WTC11 (cell line): ENCODE measurements at regions not wholly inside any gene's neighbourhood (a gene's known extent, or its start where the extent isn't known, plus 50 kb on each side); places are given as distances from the start of the nearest gene placed in this dataset.

Experiments used
- ATF2 ChIP-seq: sonication (generic); formaldehyde crosslinking; IDR thresholded peaks from 2 replicates; pipeline ENCODE4 v1.8.1; 2022; ENCODE audit warnings: low read depth, missing genetic modification reagents, borderline replicate concordance
- ERG ChIP-seq: fragments of 250-450 bp; sonication (Bioruptor Pico); IDR thresholded peaks from 2 replicates; pipeline ENCODE4 v1.8.0; 2021; ENCODE audit warnings: mild to moderate bottlenecking
- NFATC4 ChIP-seq: fragments of 250-450 bp; sonication (Bioruptor Pico); IDR thresholded peaks from 2 replicates; pipeline ENCODE4 v1.9.0; 2021; ENCODE audit warnings: mild to moderate bottlenecking
- OVOL2 ChIP-seq: fragments of 250-450 bp; sonication (Bioruptor Pico); IDR thresholded peaks from 2 replicates; pipeline ENCODE4 v1.9.0; 2021; ENCODE audit warnings: mild to moderate bottlenecking, borderline replicate concordance
- USF1 ChIP-seq: sonication (generic); formaldehyde crosslinking; IDR thresholded peaks from 2 replicates; pipeline ENCODE4 v1.8.0; 2022; ENCODE audit warnings: mild to moderate bottlenecking, missing genetic modification reagents
- TF ChIP-seq, protein P1 (sequence below): sonication (generic); formaldehyde crosslinking; IDR thresholded peaks from 2 replicates; pipeline ENCODE4 v1.8.0; 2022; ENCODE audit warnings: mild to moderate bottlenecking, missing genetic modification reagents
- TF ChIP-seq, protein P2 (sequence below): sonication (generic); formaldehyde crosslinking; IDR thresholded peaks from 2 replicates; pipeline ENCODE4 v1.8.1; 2023; ENCODE audit warnings: mild to moderate bottlenecking, missing genetic modification reagents, moderate library complexity
- TF ChIP-seq, protein P3 (sequence below): sonication (generic); formaldehyde crosslinking; IDR thresholded peaks from 2 replicates; pipeline ENCODE4 v1.8.1; 2023; ENCODE audit warnings: mild to moderate bottlenecking, missing genetic modification reagents, borderline replicate concordance
- TF ChIP-seq, protein P4 (sequence below): fragments of 200-600 bp; IDR thresholded peaks from 2 replicates; pipeline ENCODE4 v1.8.0; 2022; ENCODE audit warnings: antibody characterized with exemption

DNA sequence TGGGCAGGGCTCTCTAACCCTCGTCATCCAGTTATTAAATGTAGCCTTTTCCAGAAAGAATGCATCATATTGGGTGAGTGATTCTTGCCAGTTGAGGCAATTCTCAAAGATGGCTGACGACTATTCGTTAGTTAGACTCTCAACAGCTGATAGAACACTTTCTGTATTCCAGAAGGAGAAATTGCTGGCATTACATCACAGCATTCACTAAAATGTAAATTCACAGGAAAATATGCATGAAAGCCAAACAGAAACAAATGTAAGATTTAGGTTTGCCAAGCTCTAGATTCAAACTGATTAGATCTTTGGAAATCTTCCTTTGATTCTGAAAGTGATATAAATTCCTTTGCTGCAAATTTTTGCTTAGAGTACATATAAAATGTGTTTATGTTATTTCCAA is 1501.0 kb downstream of the SI start:
- TF ChIP-seq NFATC4 (CRISPR knock-in tag) (no peak), USF1 (CRISPR knock-in tag) (no peak), ATF2 (CRISPR knock-in tag) (no peak), OVOL2 (CRISPR knock-in tag) (no peak), ERG (CRISPR knock-in tag) (no peak)
- TF ChIP-seq, protein P1, sequence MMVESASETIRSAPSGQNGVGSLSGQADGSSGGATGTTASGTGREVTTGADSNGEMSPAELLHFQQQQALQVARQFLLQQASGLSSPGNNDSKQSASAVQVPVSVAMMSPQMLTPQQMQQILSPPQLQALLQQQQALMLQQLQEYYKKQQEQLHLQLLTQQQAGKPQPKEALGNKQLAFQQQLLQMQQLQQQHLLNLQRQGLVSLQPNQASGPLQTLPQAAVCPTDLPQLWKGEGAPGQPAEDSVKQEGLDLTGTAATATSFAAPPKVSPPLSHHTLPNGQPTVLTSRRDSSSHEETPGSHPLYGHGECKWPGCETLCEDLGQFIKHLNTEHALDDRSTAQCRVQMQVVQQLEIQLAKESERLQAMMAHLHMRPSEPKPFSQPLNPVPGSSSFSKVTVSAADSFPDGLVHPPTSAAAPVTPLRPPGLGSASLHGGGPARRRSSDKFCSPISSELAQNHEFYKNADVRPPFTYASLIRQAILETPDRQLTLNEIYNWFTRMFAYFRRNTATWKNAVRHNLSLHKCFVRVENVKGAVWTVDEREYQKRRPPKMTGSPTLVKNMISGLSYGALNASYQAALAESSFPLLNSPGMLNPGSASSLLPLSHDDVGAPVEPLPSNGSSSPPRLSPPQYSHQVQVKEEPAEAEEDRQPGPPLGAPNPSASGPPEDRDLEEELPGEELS (CRISPR knock-in tag) = no peak
- TF ChIP-seq, protein P2, sequence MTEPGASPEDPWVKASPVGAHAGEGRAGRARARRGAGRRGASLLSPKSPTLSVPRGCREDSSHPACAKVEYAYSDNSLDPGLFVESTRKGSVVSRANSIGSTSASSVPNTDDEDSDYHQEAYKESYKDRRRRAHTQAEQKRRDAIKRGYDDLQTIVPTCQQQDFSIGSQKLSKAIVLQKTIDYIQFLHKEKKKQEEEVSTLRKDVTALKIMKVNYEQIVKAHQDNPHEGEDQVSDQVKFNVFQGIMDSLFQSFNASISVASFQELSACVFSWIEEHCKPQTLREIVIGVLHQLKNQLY = no peak
- TF ChIP-seq, protein P3, sequence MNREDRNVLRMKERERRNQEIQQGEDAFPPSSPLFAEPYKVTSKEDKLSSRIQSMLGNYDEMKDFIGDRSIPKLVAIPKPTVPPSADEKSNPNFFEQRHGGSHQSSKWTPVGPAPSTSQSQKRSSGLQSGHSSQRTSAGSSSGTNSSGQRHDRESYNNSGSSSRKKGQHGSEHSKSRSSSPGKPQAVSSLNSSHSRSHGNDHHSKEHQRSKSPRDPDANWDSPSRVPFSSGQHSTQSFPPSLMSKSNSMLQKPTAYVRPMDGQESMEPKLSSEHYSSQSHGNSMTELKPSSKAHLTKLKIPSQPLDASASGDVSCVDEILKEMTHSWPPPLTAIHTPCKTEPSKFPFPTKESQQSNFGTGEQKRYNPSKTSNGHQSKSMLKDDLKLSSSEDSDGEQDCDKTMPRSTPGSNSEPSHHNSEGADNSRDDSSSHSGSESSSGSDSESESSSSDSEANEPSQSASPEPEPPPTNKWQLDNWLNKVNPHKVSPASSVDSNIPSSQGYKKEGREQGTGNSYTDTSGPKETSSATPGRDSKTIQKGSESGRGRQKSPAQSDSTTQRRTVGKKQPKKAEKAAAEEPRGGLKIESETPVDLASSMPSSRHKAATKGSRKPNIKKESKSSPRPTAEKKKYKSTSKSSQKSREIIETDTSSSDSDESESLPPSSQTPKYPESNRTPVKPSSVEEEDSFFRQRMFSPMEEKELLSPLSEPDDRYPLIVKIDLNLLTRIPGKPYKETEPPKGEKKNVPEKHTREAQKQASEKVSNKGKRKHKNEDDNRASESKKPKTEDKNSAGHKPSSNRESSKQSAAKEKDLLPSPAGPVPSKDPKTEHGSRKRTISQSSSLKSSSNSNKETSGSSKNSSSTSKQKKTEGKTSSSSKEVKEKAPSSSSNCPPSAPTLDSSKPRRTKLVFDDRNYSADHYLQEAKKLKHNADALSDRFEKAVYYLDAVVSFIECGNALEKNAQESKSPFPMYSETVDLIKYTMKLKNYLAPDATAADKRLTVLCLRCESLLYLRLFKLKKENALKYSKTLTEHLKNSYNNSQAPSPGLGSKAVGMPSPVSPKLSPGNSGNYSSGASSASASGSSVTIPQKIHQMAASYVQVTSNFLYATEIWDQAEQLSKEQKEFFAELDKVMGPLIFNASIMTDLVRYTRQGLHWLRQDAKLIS (CRISPR knock-in tag) = no peak
- TF ChIP-seq, protein P4, sequence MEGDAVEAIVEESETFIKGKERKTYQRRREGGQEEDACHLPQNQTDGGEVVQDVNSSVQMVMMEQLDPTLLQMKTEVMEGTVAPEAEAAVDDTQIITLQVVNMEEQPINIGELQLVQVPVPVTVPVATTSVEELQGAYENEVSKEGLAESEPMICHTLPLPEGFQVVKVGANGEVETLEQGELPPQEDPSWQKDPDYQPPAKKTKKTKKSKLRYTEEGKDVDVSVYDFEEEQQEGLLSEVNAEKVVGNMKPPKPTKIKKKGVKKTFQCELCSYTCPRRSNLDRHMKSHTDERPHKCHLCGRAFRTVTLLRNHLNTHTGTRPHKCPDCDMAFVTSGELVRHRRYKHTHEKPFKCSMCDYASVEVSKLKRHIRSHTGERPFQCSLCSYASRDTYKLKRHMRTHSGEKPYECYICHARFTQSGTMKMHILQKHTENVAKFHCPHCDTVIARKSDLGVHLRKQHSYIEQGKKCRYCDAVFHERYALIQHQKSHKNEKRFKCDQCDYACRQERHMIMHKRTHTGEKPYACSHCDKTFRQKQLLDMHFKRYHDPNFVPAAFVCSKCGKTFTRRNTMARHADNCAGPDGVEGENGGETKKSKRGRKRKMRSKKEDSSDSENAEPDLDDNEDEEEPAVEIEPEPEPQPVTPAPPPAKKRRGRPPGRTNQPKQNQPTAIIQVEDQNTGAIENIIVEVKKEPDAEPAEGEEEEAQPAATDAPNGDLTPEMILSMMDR = no peak
